GM19438 (cell line): ENCODE measurements at regions not wholly inside any gene's neighbourhood (a gene's known extent, or its start where the extent isn't known, plus 50 kb on each side); places are given as distances from the start of the nearest gene placed in this dataset.

Source experiments
- ATAC-seq: cut with Tn5 transposase; IDR thresholded peaks from one replicate; pipeline ENCODE4 v1.9.1; 2021; ENCODE audit warnings: low read depth; ENCODE audit not compliant: unreplicated experiment

GRCh38 chr11:111045407-111045803, 200.1 kb upstream of the POU2AF2 start:
- ATAC-seq = no peak

DNA sequence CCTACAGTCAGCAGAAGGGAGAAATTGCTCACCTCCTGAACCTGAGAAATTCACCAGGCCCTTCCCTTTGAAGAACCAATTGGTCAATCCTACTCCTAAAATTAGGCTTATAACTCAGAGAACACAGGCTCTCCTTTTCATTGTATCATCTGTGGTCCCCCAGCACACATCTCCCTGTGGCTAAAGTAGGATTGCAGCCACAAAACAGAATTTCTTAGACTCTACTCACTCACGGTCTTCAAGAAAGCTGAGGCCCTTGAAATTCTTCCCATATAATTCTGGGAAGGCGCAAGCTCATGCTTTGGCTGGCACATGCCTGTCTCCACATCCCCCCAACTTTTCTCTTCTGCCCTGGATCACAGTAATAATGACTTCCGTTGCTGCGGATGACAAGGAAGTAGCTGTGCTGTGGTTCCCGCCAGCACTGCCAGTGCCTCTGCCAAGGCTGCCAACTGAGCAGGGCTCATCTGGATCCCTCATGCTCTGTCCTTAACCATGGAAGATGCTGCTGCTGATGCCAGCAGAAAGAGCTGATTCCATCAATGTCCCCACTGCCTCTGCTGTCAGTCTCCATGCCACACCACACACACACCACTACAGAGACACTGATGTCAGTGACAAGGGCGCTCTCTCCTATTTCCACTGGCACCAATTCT, 200.6 kb upstream of the POU2AF2 start:
- no peak for ATAC-seq

DNA sequence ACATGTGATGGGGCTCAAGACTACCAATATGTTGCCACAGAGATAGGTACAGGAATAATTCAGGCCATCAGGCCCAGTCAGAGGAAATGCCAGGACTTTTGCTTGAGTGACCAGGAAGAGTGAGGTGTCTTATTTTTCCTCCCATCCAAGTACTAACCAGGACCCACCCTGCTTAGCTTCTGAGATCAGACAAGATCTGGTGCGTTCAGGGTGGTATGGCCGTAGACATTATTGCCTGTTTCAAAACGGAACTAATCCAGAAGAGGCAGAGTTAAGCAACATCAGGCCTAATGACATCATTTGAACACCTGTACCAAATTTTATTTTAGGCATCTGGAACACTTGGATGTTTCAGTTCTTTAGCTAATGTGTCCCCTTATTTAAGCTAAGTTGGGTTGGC, 205.5 kb upstream of the POU2AF2 start:
- no peak for ATAC-seq

GRCh38 chr11:111035746-111036145, 209.8 kb upstream of the POU2AF2 start:
- no peak for ATAC-seq

GRCh38 chr11:111026241-111026640, 219.3 kb upstream of the POU2AF2 start:
- ATAC-seq = no peak

- ATAC-seq = no peak
Measured at GRCh38 chr11:111021131-111021530, 224.4 kb upstream of the POU2AF2 start.

DNA sequence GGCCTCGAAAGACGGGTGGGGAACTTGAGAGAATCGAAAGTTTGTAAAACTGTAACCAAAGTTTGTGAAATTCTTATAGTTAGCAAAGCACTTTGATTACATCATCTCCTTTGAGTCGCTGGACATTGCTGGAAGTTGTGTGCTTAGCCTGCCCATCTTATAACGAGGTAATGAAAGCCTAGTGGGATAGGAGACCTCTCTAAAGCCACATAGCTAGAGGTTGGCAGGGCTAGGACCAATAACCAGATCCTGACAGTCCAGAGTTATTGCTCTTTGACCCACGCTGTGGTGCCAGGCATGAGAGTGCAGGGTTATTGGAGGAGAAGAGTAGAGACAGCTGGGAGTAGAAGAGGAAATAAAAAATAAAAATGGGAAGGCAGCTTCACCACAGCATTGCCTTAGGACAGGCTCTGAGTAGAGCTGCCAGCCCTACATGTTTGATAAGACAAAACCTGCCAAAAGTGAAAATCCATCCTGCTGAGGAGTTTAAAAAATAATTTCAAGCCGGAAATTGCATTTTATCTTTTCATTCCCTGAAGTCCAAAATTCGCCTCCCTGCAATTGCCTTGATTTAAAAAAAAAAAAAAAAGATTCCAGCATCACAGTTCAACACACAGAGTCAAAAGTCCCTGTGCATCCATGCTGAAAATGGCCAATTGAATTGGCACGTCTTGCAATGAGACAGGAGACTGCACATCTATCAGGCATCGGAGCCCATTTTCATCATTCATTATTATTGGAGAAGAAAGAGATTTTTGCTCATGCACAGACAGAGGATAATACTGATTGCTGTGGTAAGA, 225.5 kb upstream of the POU2AF2 start:
- ATAC-seq = no peak

GRCh38 chr11:111019451-111019850, 226.1 kb upstream of the POU2AF2 start:
- no peak for ATAC-seq

DNA sequence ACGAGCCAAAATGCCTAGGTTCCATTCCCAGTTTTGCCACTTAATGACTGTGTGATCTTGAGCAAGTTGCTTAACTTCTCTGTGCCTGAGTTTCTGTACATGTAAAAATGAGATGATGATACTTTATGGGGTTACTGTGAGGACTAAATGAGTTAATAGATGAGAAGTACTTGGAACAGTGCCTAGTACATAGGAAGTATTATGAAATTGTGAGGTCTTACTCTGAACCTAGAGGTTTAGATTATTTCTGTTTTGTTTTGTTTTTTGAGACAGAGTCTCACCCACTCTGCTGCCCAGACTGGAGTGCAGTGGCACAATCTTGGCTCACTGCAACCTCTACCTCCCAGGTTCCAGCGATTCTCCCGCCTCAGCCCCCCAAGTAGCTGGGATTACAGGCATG, 227.0 kb upstream of the POU2AF2 start:
- ATAC-seq = no peak

- no peak for ATAC-seq
Measured at GRCh38 chr11:111012491-111012890, 233.0 kb upstream of the POU2AF2 start.

GRCh38 chr11:111011275-111011594, 234.3 kb upstream of the POU2AF2 start:
- no peak for ATAC-seq

GRCh38 chr11:111010391-111011274, 234.9 kb upstream of the POU2AF2 start:
- ATAC-seq = no peak

GRCh38 chr11:111006227-111006626, 239.3 kb upstream of the POU2AF2 start:
- ATAC-seq = no peak

GRCh38 chr11:111001986-111002611, 243.4 kb upstream of the POU2AF2 start:
- ATAC-seq = no peak

DNA sequence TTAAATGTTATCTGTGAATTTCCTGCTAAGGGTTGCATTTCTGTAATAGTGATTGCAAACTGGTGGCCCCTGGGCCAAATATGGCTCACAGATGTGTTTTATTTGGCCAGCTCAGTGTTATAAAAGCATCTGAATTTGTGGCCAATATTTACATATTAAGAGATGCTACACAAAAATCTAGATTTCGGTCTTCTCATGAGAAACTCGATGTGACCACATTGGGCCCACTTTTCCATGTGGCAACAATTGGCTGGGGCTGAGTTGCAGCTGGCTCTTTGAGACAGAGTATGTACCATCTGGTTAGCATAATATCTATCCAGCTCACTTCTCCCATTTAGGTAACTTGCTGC, 244.5 kb upstream of the POU2AF2 start:
- ATAC-seq = no peak

- no peak for ATAC-seq
Measured at GRCh38 chr11:111000400-111001080, 245.0 kb upstream of the POU2AF2 start.

GRCh38 chr11:110992481-110992880, 253.0 kb upstream of the POU2AF2 start:
- no peak for ATAC-seq

DNA sequence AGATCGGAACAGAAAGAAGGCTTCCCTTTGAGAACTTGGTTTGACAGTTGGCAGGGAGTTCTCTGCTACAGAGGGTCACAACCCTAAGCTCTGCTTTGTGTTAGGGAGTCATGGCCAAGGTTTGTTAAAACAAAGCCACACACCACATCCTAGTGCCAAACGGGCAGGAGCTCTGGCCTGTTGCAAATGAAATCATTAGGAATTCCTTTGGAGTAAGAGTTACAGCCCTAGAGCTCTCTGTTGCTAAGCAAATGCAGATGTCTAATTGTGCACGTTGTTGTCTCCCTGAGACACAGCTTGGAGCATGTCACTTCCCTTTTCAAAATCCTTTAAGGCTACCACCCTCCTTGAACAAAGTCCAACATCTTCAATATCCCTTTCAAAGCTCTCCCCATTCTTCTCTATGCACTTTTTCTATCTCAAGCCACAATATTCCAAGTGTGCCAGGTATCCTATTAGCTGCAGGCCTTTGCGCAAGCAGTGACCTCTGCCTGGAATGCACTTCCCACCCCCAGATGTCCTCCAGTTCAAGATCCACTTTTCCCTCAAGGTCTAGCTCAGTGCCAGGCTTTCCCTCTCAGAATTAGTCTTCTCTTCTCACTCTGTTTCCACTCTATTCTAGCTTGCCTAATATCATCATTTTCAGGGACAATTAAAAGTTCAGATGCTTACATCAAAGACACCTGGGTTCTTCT, 253.7 kb upstream of the POU2AF2 start:
- no peak for ATAC-seq

DNA sequence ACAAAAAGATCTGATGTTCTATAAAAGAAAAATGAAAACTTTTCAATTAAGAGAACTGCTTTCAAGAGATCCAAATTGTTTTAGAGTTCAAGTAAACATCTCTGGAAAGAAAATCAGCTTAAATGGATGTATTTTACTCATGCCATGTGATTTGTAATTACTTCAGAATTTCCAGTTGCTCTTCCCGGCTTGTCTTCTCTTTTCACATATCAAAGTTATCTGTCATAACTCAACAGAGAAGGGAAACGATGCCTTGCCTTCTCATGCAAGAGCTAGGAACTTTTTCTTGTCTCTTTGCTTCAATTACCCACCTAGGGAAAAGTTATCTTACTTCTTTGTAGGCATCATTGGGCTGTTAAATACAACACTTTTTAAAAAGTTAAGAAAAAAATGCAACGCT, 255.2 kb upstream of the POU2AF2 start:
- no peak for ATAC-seq
